SKM-1 treated with dmso at 0.1 percent for 144 hours (cell line): ENCODE measurements at regions not wholly inside any gene's neighbourhood (a gene's known extent, or its start where the extent isn't known, plus 50 kb on each side); places are given as distances from the start of the nearest gene placed in this dataset.
"Not testable (repeated sequence)": the region's sequence is repeated elsewhere in the genome, so short reads cannot be mapped to it uniquely, and the experiment has no call there.

ENCODE experiments used
- DNase-seq: peaks from one replicate; lab custom pipeline; 2025; ENCODE audit not compliant: unreplicated experiment; lab: John Stamatoyannopoulos, UW

DNA sequence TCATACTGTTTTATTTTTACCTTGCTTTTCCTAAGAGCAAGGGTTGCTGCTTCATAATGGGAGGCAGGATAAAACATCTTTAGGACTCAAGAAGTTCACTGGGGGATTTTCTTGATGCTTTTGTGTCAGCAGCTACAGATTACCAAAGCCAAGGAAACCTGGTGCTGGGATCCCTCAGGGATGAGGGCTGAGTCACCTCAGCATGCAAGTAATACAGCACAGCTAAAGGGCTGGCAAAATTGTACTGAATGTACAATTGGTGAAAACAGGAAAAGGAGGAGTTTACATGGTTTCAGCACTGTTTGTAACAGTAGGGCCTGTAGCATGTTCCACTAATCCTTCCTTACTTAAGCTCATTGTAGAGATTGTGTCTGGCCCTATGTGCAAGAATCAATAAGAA is 1056.8 kb downstream of the SORCS1 start:
- DNase-seq = no peak

GRCh38 chr10:106106114-106106513 is 1058.4 kb downstream of the SORCS1 start:
- no peak for DNase-seq

GRCh38 chr10:106089855-106090254 is 1074.7 kb downstream of the SORCS1 start:
- DNase-seq = no peak

DNA sequence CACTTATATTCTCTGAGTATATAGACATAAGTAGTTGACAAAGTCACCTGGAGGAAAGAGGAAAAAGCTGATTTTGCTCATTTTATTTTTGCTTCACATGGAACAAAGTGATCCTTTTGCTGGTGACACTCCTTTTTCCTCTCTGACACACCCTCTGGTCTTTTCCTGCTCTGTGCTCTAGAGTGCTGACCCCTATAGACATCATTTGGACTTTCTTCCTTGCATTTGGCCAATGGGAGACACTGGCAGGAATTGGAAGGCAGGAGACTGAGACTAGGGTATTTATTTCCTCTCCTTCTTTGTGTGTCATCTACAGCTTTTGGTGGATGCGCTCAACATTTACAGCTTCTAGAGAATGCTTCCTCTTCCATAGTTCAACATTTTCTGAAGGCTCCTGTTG is 1078.1 kb downstream of the SORCS1 start:
- DNase-seq = no peak

DNA sequence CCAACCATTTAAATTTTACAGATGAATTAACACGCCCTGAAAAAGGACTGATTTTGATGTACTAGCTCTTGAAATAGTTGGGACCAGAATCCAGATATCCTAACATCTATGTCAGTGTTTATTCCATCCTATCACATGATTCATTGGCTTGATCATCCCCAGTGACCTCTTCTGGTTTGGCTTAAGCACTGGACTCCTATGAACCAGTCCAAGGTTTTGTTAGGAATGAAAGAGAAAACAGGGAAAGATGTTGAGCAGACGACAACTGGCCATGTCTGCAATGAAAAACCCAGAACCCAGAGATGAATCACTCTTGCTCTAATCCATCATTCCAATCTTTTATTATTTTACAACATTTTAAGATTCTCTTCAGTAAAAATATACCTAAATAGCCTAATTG is 1080.9 kb downstream of the SORCS1 start:
- DNase-seq = no peak

GRCh38 chr10:106082865-106083264 is 1081.6 kb downstream of the SORCS1 start:
- no peak for DNase-seq

- DNase-seq = no peak
Observed at GRCh38 chr10:106078895-106079576, 1085.5 kb downstream of the SORCS1 start.

DNA sequence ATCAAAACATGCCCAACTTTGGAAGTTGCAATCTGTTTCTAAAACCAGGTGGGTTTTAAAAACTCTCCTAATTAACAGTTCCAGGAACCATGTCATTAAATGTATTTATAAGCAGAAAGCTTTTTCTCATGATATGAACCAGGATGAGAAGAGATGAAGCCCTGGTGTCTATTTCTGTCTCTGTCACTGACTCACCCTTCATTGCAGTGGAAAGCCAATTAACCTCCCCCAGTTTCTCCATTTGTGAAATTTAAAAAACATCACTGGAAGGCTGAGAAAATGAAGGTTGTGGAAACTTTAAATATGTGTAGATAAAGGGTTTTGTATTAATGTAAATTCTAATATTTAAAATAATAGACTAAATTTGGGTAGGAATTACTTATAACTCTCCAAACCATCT is 1088.0 kb downstream of the SORCS1 start:
- DNase-seq = no peak

DNA sequence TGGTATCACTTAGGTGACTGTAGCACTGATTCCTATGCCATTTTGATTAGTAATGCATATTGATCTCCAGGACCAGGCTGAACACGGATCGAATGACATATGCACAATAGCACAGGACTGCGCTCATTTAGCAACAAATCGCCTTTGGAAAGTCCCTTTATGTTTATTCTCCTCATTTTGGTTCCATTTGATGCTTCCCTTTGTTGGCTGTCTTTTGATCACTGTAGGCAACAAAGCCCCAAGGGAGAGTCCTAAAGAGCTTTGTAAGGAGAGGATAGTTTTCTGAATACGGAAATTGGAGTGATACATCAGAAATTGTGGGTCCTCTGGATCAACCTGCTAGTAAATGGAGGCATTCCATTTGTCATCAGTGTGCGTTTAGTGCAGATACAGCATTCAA is 1111.4 kb downstream of the SORCS1 start:
- no peak for DNase-seq

DNA sequence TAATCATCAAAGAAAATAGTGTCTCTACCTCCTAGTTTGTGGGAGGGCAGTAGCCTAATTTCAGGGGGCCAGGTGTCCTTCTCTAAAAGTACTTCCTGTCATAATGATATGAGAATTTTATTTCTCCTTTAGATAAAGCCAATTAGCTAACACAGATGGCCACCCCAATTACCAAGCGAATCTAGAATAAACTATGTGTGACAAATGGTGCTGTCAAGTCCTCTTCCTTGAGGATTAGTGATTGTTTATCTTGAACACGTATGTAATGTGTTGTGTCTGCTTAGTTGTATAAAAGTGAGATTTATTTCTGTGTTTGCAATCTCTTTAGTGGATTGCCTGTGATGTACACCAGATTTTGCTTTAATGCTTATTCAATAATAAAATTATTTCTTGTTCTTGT is 1120.0 kb downstream of the SORCS1 start:
- no peak for DNase-seq

DNA sequence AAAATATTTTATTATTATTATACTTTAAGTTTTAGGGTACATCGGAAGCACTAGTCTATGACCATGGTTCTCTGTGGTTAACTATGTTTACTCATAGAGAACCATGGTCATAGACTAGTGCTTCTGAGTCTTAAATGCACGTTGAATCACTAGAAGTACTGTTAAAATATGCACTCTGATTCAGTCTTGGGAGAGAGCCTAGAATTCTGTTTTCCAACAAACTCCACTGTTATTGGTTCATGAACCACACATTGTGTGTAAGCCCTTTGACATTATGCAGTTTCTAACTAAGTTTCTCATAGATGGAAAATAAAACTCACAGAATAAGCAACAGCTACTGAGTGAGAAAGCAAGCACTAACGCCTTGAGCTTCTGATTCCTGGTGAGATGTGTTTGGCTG is 1120.6 kb downstream of the SORCS1 start:
- no peak for DNase-seq

GRCh38 chr10:106038246-106038645 is 1126.3 kb downstream of the SORCS1 start:
- DNase-seq = no peak

DNA sequence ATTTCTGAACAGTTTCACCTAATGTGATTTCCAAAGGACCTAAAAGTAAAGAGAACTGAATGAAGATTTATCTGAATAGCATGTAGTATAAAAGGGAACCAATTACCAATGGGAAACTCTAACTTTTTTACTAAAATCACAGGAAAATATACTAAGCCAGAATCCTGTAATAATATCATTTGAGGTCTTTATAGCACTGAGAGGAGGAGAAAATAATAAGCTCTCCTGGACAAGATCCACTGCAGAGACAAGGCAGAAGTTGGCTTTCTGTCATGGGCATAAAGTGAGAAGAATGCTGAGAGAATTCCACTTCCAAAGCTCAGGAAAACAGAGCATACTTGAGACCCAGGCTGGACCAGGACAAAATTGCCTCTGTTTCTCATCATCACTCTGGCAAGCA is 1131.4 kb downstream of the SORCS1 start:
- DNase-seq = no peak

GRCh38 chr10:106032450-106033002 is 1132.0 kb downstream of the SORCS1 start:
- DNase-seq = no peak

DNA sequence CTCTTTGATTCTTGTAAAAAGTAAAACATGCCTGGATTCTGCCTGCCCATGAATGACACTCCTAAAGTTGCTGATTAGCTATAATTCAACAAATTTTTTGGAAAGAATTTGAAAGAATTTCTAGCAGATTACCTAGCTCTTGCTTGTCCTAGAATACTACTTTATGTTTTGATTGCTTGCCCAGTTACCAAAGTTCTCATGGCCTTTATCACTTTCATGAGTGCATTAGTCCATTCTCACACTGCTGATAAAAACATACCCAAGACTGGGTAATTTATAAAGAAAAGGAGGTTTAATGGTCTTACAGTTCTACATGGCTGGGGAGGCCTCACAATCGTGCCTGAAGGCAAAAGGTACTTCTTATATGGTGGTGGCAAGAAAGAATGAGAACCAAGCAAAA is 1137.3 kb downstream of the SORCS1 start:
- DNase-seq = no peak

GRCh38 chr10:106025208-106025811 is 1139.2 kb downstream of the SORCS1 start:
- no peak for DNase-seq

DNA sequence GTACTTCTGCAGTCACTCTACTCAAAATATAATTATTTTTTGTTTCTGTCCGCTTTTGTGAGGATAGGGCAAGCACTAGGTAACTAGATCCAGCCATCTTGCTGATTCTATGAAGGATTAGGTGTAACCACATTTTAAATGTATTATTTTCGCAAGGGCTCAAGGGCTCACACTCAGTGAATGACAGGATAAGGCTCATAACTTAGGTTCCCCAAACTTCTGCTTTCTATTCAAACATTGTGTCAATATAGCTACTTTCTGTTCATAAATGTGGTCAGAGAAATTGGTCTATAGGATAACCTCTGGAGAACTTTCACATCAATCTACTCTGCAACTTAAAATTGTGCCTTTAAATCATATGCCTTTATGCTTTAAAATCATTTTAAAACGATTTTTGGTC is 1141.2 kb downstream of the SORCS1 start:
- DNase-seq = no peak

DNA sequence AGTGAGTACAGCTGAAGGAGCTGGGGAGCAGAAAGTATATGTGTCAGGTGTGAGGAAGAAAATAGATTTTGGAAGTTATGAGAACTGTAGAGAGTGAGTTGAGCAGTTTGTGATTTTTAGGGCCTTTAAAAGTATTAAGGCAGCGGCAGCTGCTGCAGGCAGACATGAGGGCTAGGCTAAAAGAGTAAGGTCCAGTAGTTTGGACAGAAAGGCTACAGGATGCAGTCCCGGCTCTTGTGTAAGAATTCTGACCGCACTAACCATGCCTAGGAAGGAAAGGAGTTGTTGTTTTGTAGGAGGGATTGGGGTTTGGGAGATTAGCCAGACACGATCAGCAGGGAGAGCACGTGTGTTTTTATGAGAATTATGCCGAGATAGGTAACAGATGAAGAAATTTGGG is 1144.9 kb downstream of the SORCS1 start:
- not testable (repeated sequence) for DNase-seq

GRCh38 chr10:106015369-106016199 is 1148.9 kb downstream of the SORCS1 start:
- DNase-seq = not testable (repeated sequence)

DNA sequence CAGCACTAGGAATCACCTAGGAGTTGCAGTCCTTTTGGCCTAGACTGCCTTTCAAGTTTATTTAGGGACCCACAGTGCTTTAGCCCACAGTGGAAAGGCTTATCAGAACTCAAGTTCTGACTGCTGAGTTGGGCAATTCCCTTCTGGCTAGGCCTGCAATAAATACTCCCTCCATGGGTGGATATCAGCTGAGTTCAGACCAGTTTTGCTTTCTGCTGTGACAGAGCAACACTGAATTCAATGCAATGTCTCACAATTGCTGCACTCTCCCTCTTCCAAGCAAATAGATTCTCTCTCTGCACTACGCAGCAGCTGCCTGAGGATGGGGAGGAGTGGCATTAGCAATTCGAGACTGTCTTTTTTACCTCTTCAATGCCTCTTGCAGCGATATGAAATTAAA is 1153.3 kb downstream of the SORCS1 start:
- no peak for DNase-seq

DNA sequence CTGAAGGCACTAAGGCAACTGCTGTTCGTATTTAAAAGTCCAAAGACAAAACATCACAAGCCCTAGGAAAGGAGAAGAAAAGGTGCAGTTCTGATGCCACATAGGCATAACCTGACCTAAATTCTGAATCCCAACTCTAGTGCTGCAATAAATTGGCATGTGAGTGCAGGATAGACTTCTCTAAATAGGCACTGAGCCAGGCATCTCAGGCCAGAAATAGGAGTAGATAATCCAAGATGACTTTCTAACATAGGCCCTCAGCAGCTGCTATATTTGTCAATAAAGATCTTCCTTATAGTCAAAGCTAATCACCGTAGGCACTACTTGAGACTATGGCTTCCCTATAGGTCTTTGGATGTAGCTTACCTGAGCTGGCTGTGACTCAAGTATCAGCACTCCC is 1163.8 kb downstream of the SORCS1 start:
- DNase-seq = no peak

GRCh38 chr10:105993609-105994008 is 1170.9 kb downstream of the SORCS1 start:
- no peak for DNase-seq
